ENCODE measurements at regions not wholly inside any gene's neighbourhood (a gene's known extent, or its start where the extent isn't known, plus 50 kb on each side); places are given as distances from the start of the nearest gene placed in this dataset.

GRCh38 chr2:129729646-129730045, 249.8 kb upstream of the RAB6C start:
- no peak for DNase-seq (ENCODE audit: low spot score)
- FAIRE-seq: no peak

- FAIRE-seq (no peak), DNase-seq (ENCODE audit: low spot score) (no peak)
Observed at GRCh38 chr2:129730979-129731378, 248.5 kb upstream of the RAB6C start.

- DNase-seq (ENCODE audit: low spot score) (no peak), FAIRE-seq (no peak)
Observed at GRCh38 chr2:129731907-129732629, 247.4 kb upstream of the RAB6C start.

- no peak for FAIRE-seq
Observed at GRCh38 chr2:129732630-129733026, 246.8 kb upstream of the RAB6C start.

GRCh38 chr2:129733041-129733440, 246.4 kb upstream of the RAB6C start:
- FAIRE-seq (no peak), DNase-seq (ENCODE audit: low spot score) (no peak)

More at GRCh38 chr2:129732630-129733026, 246.8 kb upstream of the RAB6C start:
- DNase-seq (ENCODE audit: low spot score): no peak

- no peak for FAIRE-seq
Observed at GRCh38 chr2:129733579-129733978, 245.9 kb upstream of the RAB6C start.

GRCh38 chr2:129734343-129735034, 245.0 kb upstream of the RAB6C start:
- no peak for DNase-seq (ENCODE audit: low spot score)

More at GRCh38 chr2:129733579-129733978, 245.9 kb upstream of the RAB6C start:
- DNase-seq (ENCODE audit: low spot score): no peak

GRCh38 chr2:129735576-129735975, 243.9 kb upstream of the RAB6C start:
- FAIRE-seq (no peak), DNase-seq (ENCODE audit: low spot score) (no peak)

More at GRCh38 chr2:129734343-129735034, 245.0 kb upstream of the RAB6C start:
- FAIRE-seq: no peak

- no peak for FAIRE-seq
Observed at GRCh38 chr2:129737660-129738527, 241.6 kb upstream of the RAB6C start.

GRCh38 chr2:129738799-129739198, 240.7 kb upstream of the RAB6C start:
- no peak for DNase-seq (ENCODE audit: low spot score)
- FAIRE-seq: no peak

More at GRCh38 chr2:129737660-129738527, 241.6 kb upstream of the RAB6C start:
- DNase-seq (ENCODE audit: low spot score): no peak

GRCh38 chr2:129740504-129740903, 239.0 kb upstream of the RAB6C start:
- no peak for FAIRE-seq
- no peak for DNase-seq (ENCODE audit: low spot score)

- FAIRE-seq (no peak), DNase-seq (ENCODE audit: low spot score) (no peak)
Observed at GRCh38 chr2:129741165-129741564, 238.3 kb upstream of the RAB6C start.

- no peak for DNase-seq (ENCODE audit: low spot score)
- no peak for FAIRE-seq
Observed at GRCh38 chr2:129741623-129742022, 237.8 kb upstream of the RAB6C start.

GRCh38 chr2:129742415-129743180, 236.9 kb upstream of the RAB6C start:
- DNase-seq (ENCODE audit: low spot score) (no peak), FAIRE-seq (no peak)

GRCh38 chr2:129744141-129744540, 235.3 kb upstream of the RAB6C start:
- FAIRE-seq (no peak), DNase-seq (ENCODE audit: low spot score) (no peak)

- FAIRE-seq (no peak), DNase-seq (ENCODE audit: low spot score) (no peak)
Observed at GRCh38 chr2:129744649-129745048, 234.8 kb upstream of the RAB6C start.

GRCh38 chr2:129747500-129748125, 231.9 kb upstream of the RAB6C start:
- FAIRE-seq (no peak), DNase-seq (ENCODE audit: low spot score) (no peak)

- no peak for DNase-seq (ENCODE audit: low spot score)
- FAIRE-seq: no peak
Observed at GRCh38 chr2:129748250-129748649, 231.2 kb upstream of the RAB6C start.

- DNase-seq (ENCODE audit: low spot score): no peak
- no peak for FAIRE-seq
Observed at GRCh38 chr2:129748653-129749052, 230.8 kb upstream of the RAB6C start.

GRCh38 chr2:129751409-129751808, 228.1 kb upstream of the RAB6C start:
- FAIRE-seq (no peak), DNase-seq (ENCODE audit: low spot score) (no peak)

- no peak for FAIRE-seq
Observed at GRCh38 chr2:129752176-129752575, 227.3 kb upstream of the RAB6C start.

More at GRCh38 chr2:129752176-129752575, 227.3 kb upstream of the RAB6C start:
- no peak for DNase-seq (ENCODE audit: low spot score)

All from RCC 7860 (cell line).